Memory B cell (primary cell): ENCODE measurements at regions not wholly inside any gene's neighbourhood (a gene's known extent, or its start where the extent isn't known, plus 50 kb on each side); places are given as distances from the start of the nearest gene placed in this dataset.
"Not testable (repeated sequence)": the region's sequence is repeated elsewhere in the genome, so short reads cannot be mapped to it uniquely, and the experiment has no call there.

Experiments
- ATAC-seq: fragments of 150-1000 bp; cut with Tn5 transposase; 2 replicates; pipeline ENCODE4 v1.10.0; 2021; ENCODE audit warnings: low read depth, mild to moderate bottlenecking, moderate library complexity
- DNase-seq, 2 donors: peaks; one replicate each; pipeline ENCODE4 v3.0.0; 2022; ENCODE audit warnings: low spot score in 2 of 2
- H3K27ac Mint-ChIP-seq: one replicate; pipeline ENCODE4 v1.8.0; 2022; ENCODE audit warnings: mild to moderate bottlenecking, moderate library complexity, mixed read lengths
- H3K27me3 Mint-ChIP-seq: one replicate; pipeline ENCODE4 v1.8.0; 2022; ENCODE audit warnings: mixed read lengths
- H3K36me3 Mint-ChIP-seq: one replicate; pipeline ENCODE4 v1.8.0; 2022; ENCODE audit warnings: mild to moderate bottlenecking, mixed read lengths
- H3K4me1 Mint-ChIP-seq: one replicate; pipeline ENCODE4 v1.8.0; 2022; ENCODE audit warnings: mixed read lengths
- H3K4me3 Mint-ChIP-seq: one replicate; pipeline ENCODE4 v1.8.0; 2022; ENCODE audit warnings: mild to moderate bottlenecking, moderate library complexity, mixed read lengths
- H3K9me3 Mint-ChIP-seq: one replicate; pipeline ENCODE4 v1.8.0; 2022; ENCODE audit warnings: mixed read lengths

GRCh38 chr16:15307184-15307583 is 70.9 kb downstream of the NPIPA5 start:
- not testable (repeated sequence) for H3K36me3 Mint-ChIP-seq, H3K27me3 Mint-ChIP-seq, H3K4me3 Mint-ChIP-seq, H3K9me3 Mint-ChIP-seq, H3K27ac Mint-ChIP-seq, H3K4me1 Mint-ChIP-seq, DNase-seq, ATAC-seq

DNA sequence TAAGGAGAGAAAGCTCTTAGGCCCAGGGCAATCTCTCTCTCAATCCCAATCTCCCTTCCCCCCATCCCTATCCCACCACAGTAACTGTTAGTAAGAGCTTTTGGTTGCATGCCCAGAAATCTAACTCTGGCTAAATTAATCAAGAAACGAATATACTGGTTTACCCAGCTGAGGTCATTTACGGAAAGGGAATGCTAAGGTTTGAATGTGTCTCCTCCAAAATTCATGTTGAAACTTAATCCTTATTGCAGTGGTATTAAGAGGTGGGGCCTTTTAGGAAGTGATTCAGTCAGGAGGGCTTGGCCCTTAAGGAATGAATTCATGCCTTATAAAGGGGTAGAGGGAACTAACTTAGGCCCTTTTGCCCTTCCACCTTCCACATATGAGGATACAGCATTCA is 72.2 kb downstream of the NPIPA5 start:
- not testable (repeated sequence) for DNase-seq, H3K4me1 Mint-ChIP-seq, H3K27me3 Mint-ChIP-seq, H3K27ac Mint-ChIP-seq, H3K4me3 Mint-ChIP-seq, H3K36me3 Mint-ChIP-seq, ATAC-seq, H3K9me3 Mint-ChIP-seq

DNA sequence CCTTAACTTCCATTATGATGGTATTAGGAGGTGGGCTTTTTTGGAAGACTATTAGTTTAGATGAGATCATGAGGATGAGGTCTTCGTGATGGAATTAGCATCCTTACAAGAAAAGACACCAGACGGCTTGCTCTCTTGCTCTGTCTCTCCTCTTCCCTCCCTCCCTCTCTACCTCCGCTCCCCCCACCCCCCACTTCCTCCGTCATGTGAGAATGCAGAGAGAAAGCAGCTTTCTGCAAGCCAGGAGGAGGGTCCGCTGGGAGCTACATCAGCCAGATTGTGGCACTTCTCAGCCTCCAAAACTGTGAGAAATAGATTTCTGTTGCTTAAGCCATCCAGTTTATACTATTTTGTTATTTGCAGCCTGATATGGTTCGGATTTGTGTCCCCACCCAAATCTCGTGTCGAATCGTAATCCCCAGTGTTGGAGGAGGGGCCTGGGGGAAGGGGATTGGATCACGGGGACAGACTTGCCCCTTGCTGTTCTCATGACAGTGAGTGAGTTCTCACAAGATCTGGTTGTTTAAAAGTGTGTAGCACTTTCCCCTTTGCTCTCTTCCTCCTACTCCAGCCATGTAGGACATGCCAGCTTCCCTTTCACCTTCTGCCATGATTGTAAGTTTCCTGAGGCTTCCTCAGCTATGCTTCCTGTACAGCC is 74.3 kb downstream of the NPIPA5 start:
- not testable (repeated sequence) for H3K36me3 Mint-ChIP-seq, H3K4me1 Mint-ChIP-seq, DNase-seq, H3K9me3 Mint-ChIP-seq, ATAC-seq, H3K4me3 Mint-ChIP-seq, H3K27me3 Mint-ChIP-seq, H3K27ac Mint-ChIP-seq

GRCh38 chr16:15297104-15297503 is 81.0 kb downstream of the NPIPA5 start:
- not testable (repeated sequence) for H3K9me3 Mint-ChIP-seq, H3K36me3 Mint-ChIP-seq, DNase-seq, H3K4me3 Mint-ChIP-seq, ATAC-seq, H3K4me1 Mint-ChIP-seq, H3K27me3 Mint-ChIP-seq, H3K27ac Mint-ChIP-seq

- not testable (repeated sequence) for H3K27ac Mint-ChIP-seq, H3K4me1 Mint-ChIP-seq, H3K4me3 Mint-ChIP-seq, H3K36me3 Mint-ChIP-seq, H3K27me3 Mint-ChIP-seq, DNase-seq, H3K9me3 Mint-ChIP-seq, ATAC-seq
Measured at GRCh38 chr16:15274796-15275195, 103.3 kb downstream of the NPIPA5 start.

DNA sequence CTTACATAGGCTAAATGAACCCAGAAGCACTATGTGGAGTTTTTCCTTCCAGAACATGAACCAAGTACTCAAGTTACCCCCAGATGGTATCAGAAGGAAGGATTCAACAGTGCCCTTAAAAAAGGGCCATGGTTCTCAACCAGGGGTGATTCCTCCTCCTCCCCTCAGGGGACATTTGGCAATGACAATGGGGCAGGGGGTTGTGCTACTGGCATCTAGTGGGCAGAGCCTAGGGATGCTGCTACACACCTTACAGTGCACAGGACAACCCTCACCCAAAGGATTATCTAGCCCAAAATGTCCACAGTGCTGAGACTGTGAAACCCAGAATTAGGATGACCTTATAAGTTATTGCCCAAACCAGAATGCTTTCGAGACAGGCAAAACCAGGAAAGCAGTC is 104.1 kb downstream of the NPIPA5 start:
- not testable (repeated sequence) for DNase-seq, H3K9me3 Mint-ChIP-seq, H3K27me3 Mint-ChIP-seq, H3K4me3 Mint-ChIP-seq, H3K27ac Mint-ChIP-seq, ATAC-seq, H3K36me3 Mint-ChIP-seq, H3K4me1 Mint-ChIP-seq

- H3K4me3 Mint-ChIP-seq, H3K9me3 Mint-ChIP-seq, H3K4me1 Mint-ChIP-seq, H3K36me3 Mint-ChIP-seq, DNase-seq, ATAC-seq, H3K27ac Mint-ChIP-seq, H3K27me3 Mint-ChIP-seq: not testable (repeated sequence)
Measured at GRCh38 chr16:15266941-15267340, 111.2 kb downstream of the NPIPA5 start.

DNA sequence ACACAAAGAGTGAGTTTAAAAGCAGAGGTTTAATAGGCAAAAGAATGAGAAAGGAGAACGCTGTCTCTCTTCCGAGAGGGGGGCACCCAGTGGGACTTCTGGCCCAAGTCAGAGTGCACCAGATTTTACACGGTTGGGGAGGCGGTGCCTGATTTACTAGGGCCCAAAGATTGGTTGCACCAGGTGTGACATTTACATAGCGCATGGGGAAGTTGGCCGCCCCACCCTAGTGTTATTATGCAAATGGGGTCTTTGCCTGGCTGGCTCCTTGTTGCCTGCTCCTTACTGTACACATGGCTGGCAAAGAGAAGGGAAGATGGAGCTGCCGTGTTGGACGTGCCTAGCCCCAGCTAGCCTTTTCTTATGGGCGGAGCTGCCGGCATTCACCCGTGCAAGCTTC is 115.9 kb downstream of the NPIPA5 start:
- H3K9me3 Mint-ChIP-seq, H3K27me3 Mint-ChIP-seq, H3K4me1 Mint-ChIP-seq, DNase-seq, H3K36me3 Mint-ChIP-seq, H3K4me3 Mint-ChIP-seq, H3K27ac Mint-ChIP-seq: not testable (repeated sequence)
- ATAC-seq: peak; percentile 95

DNA sequence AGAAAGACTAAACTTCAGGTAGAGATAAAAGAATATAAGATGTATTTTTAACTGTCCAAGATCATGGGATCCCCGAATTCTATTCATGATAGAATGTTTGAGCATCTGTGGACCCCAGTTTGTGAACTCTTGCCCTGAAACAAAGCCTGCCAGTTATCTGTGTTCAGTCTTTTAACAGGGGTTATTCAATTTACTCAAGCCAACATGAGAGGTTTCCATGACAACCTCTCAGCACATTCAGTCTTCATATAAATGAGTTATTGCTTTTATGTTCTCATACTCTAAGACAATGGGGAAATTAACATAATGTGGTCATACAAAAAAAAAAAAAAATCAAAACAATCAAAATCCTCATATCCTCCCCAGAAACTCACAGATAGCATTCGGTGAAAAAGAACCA is 130.1 kb downstream of the NPIPA5 start:
- H3K4me1 Mint-ChIP-seq, H3K27ac Mint-ChIP-seq, H3K4me3 Mint-ChIP-seq, H3K36me3 Mint-ChIP-seq, ATAC-seq, DNase-seq, H3K27me3 Mint-ChIP-seq, H3K9me3 Mint-ChIP-seq: not testable (repeated sequence)

DNA sequence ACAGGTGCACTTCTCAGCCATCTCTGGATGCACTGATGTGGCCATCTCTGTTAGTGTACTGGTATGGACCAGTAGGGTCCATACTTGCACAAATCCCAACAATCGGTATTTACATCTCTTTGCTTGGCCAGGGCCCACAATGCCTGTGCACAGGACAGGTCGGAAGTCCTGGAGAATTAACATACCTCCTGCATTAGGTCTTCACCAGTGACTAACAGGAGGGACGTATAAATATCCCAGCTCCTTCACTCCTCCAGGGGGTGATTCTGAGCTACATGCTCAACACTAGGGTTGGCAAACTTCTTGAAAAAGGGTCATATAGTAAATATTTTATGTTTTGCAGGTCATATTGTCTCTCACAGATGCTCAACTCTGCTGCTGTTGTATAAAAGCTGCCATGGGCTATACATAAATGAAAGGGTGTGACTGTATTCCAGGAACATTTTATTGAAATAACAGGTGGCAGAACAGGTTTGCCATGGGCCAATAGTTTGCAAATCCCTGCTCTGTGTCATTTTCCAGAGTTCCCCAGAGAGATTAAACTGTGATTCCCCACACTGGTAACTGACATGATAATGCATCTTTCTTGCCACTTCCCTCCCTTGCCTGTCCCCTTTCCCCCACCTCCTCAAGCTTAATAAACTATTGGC is 141.3 kb downstream of the NPIPA5 start:
- not testable (repeated sequence) for DNase-seq, H3K27ac Mint-ChIP-seq, H3K36me3 Mint-ChIP-seq, H3K27me3 Mint-ChIP-seq, H3K4me3 Mint-ChIP-seq, ATAC-seq, H3K9me3 Mint-ChIP-seq, H3K4me1 Mint-ChIP-seq

- not testable (repeated sequence) for H3K4me1 Mint-ChIP-seq, H3K27me3 Mint-ChIP-seq, H3K4me3 Mint-ChIP-seq, H3K27ac Mint-ChIP-seq, DNase-seq, ATAC-seq, H3K9me3 Mint-ChIP-seq, H3K36me3 Mint-ChIP-seq
Measured at GRCh38 chr16:15235140-15235539, 141.1 kb upstream of the RRN3 start.

GRCh38 chr16:15234702-15235101 is 140.6 kb upstream of the RRN3 start:
- not testable (repeated sequence) for DNase-seq, H3K36me3 Mint-ChIP-seq, H3K27ac Mint-ChIP-seq, H3K27me3 Mint-ChIP-seq, ATAC-seq, H3K4me1 Mint-ChIP-seq, H3K4me3 Mint-ChIP-seq, H3K9me3 Mint-ChIP-seq

DNA sequence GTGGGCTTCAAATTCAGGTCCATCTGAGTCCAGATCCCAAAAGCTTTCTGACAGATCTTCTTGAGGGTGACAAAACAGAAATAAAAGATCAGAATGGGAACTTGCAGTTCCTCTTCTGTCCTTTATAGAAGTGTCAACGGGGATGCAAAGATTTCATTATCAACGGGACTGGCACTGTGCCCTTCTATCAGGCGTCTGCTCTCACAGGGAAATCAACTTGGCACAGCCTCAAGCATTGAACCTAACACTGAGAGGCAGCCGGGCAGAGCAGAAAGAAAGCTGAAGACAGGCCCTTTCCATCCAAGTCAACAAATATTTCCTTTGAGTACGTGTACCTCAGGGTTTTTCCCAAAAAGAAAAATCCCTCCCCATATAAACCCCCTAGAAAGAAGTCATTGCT is 136.4 kb upstream of the RRN3 start:
- H3K36me3 Mint-ChIP-seq: not testable (repeated sequence)

DNA sequence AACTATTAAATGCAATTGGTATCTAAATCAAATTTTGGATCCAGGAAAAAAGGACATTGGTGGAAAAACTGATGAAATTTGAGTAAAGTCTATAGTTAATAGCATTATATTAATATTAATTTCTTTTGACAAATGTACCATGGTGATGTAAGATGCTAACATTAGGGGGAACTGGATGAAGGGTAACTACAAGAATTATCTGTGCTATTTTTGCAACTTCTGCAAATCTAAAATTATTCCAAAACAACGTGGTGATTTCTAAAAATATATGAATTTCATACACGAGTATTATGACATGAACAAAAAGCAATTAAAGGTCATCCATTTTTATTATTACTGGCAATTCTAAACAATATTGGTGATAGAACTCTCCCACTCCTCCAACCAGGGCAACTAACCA is 135.6 kb upstream of the RRN3 start:
- not testable (repeated sequence) for H3K4me1 Mint-ChIP-seq, ATAC-seq, H3K4me3 Mint-ChIP-seq, H3K9me3 Mint-ChIP-seq, H3K36me3 Mint-ChIP-seq, H3K27ac Mint-ChIP-seq, DNase-seq, H3K27me3 Mint-ChIP-seq

More for the DNA sequence above, 136.4 kb upstream of the RRN3 start:
- not testable (repeated sequence) for H3K4me3 Mint-ChIP-seq, DNase-seq, H3K27me3 Mint-ChIP-seq, H3K27ac Mint-ChIP-seq, H3K4me1 Mint-ChIP-seq, H3K9me3 Mint-ChIP-seq, ATAC-seq

DNA sequence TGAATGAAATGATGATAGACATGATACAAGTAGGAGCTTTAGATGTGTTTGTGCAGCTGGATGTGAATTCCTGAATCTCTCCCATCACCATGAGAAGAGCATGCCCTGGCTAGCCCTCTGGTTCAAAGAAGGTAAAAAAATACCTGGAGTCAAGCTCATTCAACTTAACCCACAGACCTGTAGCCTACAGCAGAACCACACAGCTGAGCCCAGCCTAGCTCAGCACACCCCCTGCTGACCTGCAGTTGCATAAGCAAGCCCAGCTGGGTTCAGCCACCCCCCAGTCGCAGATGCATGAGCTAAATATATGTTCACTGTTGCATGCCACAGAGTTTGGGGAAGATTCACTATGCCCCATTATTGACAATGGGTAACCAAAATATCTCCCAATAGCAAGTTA is 130.6 kb upstream of the RRN3 start:
- not testable (repeated sequence) for ATAC-seq, H3K9me3 Mint-ChIP-seq, H3K27me3 Mint-ChIP-seq, H3K4me1 Mint-ChIP-seq, H3K36me3 Mint-ChIP-seq, DNase-seq, H3K4me3 Mint-ChIP-seq, H3K27ac Mint-ChIP-seq
